ENCODE measurements at regions not wholly inside any gene's neighbourhood (a gene's known extent, or its start where the extent isn't known, plus 50 kb on each side); places are given as distances from the start of the nearest gene placed in this dataset.
A peak's percentile ranks its signal among the peaks of the same experiment; 100 is the strongest.
"Not testable (repeated sequence)": the region's sequence is repeated elsewhere in the genome, so short reads cannot be mapped to it uniquely, and the experiment has no call there.

DNA sequence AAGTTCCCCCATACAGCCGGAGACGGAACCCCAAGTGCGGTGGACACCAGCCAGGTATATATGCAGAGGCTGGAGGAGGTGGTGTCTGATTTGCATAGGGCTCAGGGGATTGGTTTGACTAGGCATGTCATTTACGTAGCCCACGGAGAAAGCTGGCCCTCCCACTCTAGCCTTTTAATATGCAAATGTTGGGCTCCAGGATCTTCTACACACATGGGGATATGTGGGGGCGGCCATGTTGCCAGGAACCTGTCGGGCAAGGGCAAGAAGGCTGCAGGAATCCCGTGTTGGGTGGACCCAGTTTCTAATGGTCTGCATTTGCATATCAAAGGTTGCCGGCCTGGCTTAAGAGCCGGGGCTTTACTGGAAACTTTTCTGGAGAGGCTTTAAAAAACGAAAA, 57.4 kb downstream of the FTHL17 start:
- H3K9me3 Mint-ChIP-seq; H3K4me3 Mint-ChIP-seq; H3K4me1 Mint-ChIP-seq; intact Hi-C loops (cut with micrococcal nuclease); H3K27me3 Mint-ChIP-seq; DNase-seq; H3K36me3 Mint-ChIP-seq (ENCODE audit: low read depth); H3K27ac Mint-ChIP-seq: not testable (repeated sequence)

DNA sequence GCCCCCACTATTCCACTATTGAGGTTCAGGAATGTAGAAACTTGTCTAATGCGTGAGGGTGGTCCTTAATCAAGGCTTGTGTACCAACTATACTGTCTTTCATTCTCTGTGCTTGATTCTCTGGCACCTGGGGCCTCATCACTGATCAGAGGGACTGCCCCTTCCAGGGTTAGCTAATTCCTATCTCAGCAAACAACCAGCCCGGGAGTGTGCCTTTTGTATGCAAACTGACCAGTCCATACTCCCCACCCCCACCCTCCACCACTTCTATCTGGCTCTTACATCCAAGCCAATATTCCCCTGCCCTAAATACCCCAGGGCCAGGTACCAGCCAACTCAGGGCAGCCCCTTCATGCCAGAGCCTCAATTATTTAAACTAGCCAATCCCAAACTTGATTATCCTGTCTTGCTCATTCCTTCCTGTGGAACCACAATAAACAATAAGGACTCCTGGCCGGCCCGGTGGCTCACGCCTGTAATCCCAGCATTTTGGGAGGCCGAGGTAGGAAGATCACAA, 59.3 kb downstream of the FTHL17 start:
- Mint-ChIP-seq H3K4me3 (no peak overlapping the region), H3K27ac (no peak overlapping the region), H3K4me1 (no peaks in the 10 kb centered on the region), H3K27me3 (no peaks in the 10 kb centered on the region), H3K36me3 (ENCODE audit: low read depth) (no peaks in the 10 kb centered on the region), H3K9me3 (no peaks in the 10 kb centered on the region)
- DNase-seq: no peak
- intact Hi-C loops (cut with micrococcal nuclease): no loop called here

DNA sequence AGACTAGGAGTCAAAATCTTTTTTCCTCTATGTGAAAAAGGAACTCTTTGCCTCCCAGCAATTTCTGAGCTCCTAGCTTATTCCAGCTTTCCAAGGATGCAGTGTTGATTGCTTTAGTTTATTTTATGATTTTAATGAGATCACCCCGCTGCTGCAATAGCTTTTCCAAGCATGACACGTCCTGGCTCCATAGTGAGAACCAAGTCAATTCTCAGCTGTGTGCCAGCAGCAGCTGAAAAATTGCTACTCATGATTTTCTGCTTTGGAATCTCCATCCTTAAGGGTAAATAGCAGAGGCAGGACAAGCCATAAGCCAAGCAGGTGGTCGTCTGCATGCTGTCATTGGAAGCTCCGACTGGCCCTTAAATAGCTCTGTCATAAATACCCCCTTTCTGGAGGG, 64.5 kb downstream of the FTHL17 start:
- no peak for DNase-seq
- Mint-ChIP-seq H3K4me3 (no peak overlapping the region), H3K36me3 (ENCODE audit: low read depth) (no peaks in the 10 kb centered on the region), H3K9me3 (no peaks in the 10 kb centered on the region), H3K4me1 (no peaks in the 10 kb centered on the region), H3K27ac (no peak overlapping the region), H3K27me3 (no peaks in the 10 kb centered on the region)
- intact Hi-C loops (cut with micrococcal nuclease): no loop called here

DNA sequence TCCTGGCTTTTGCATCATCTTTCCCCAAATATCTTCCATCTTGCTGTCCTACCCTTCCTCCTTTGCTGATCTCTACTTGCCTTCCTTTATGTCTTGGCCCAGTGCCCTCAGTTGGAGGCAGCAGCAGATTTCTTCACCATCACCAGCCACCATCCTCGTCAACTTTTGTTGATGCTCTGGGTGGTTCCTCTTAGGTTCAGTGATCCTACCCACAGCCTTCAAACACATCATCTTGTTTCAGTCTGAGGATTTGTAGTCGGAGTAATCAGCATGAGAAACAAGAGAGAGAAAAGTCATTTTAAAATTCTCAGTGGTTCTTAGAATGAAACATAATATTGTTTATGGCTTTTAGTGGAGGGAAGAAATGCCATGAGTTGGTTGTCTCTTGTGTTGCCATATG, 65.8 kb downstream of the FTHL17 start:
- intact Hi-C loops (cut with micrococcal nuclease): no loop called here
- Mint-ChIP-seq H3K27ac (no peak overlapping the region), H3K9me3 (no peaks in the 10 kb centered on the region), H3K36me3 (ENCODE audit: low read depth) (no peaks in the 10 kb centered on the region), H3K27me3 (no peaks in the 10 kb centered on the region), H3K4me1 (no peaks in the 10 kb centered on the region), H3K4me3 (no peak overlapping the region)
- DNase-seq: no peak

DNA sequence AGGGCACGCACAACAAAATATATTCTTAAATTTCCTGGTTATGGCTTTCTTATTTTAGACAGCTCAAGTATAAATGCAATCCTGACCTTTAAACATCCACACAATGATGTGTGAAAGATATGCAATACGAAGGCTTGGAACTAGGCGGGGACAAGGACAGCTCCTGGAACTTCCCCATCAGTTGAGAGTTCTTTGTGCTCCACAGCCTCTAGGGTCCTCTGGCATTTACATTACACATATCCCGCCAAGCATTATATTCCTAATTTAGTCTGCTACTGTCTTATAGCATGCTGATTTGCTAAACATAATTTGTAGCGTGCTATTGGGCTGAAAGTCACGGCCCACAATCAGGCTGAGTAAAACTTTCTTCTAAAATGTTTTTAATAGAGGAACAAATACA, 74.4 kb downstream of the FTHL17 start:
- H3K27me3 Mint-ChIP-seq: no peaks in the 10 kb centered on the region
- intact Hi-C loops (cut with micrococcal nuclease): no loop called here
- H3K9me3 Mint-ChIP-seq: no peaks in the 10 kb centered on the region
- DNase-seq: no peak
- no peaks in the 10 kb centered on the region for H3K4me1 Mint-ChIP-seq
- H3K4me3 Mint-ChIP-seq: no peak overlapping the region
- no peaks in the 10 kb centered on the region for H3K36me3 Mint-ChIP-seq (ENCODE audit: low read depth)
- no peak overlapping the region for H3K27ac Mint-ChIP-seq

DNA sequence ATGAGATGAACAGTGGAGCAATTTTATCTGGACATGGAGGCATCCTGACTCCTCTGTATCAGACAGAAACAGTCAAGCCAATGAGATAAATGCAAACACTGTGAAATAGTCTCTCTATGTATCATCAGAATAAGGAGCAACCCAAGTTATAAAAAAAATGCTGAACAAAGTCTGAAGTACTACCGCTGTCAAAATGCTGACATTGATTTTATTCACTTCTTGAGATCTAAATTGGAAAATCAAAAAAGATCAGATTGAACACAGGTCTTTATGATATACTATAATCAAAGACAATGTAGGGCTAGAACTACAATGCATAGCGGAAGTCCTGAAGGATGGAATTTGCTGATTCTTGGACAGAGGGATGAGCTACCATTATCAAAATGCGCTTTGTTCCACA, 76.1 kb downstream of the FTHL17 start:
- H3K4me1 Mint-ChIP-seq: no peaks in the 10 kb centered on the region
- DNase-seq: no peak
- H3K27me3 Mint-ChIP-seq: no peaks in the 10 kb centered on the region
- H3K36me3 Mint-ChIP-seq (ENCODE audit: low read depth): no peaks in the 10 kb centered on the region
- no peak overlapping the region for H3K4me3 Mint-ChIP-seq
- no peak overlapping the region for H3K27ac Mint-ChIP-seq
- H3K9me3 Mint-ChIP-seq: no peaks in the 10 kb centered on the region
- intact Hi-C loops (cut with micrococcal nuclease): no loop called here

DNA sequence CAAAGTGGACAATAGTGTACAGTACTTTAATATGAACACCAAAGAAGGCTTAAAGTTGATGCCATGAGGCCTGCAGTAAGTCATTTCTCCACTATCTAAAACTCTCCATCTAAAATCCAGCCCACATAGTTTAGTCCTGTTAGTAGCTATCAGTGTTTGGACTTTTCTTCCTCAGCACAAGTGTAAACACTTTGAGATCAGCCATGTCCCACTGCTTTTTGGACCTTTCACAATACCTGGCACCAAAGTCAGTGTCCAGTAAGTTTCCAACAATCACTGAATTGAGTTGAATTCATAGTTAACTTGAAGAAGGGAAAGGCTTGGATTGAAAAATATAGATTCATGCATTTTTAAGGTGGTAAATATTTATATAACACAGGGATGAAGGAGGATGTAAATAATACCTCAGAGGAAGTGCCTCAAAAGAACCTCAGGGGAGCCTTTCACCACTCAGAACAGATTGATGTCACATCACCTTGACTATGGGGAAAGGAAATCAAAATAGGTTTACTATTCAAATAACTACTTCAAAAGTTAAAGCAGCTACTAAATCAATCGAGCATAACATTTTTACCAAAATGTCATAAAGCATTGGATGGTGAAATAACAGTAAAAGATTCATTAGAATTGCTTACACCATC, 76.7 kb downstream of the FTHL17 start:
- Mint-ChIP-seq H3K4me1 (no peaks in the 10 kb centered on the region), H3K36me3 (ENCODE audit: low read depth) (no peaks in the 10 kb centered on the region), H3K4me3 (no peak overlapping the region), H3K27ac (no peak overlapping the region), H3K9me3 (no peaks in the 10 kb centered on the region), H3K27me3 (no peaks in the 10 kb centered on the region)
- intact Hi-C loops (cut with micrococcal nuclease): no loop called here
- no peak for DNase-seq

DNA sequence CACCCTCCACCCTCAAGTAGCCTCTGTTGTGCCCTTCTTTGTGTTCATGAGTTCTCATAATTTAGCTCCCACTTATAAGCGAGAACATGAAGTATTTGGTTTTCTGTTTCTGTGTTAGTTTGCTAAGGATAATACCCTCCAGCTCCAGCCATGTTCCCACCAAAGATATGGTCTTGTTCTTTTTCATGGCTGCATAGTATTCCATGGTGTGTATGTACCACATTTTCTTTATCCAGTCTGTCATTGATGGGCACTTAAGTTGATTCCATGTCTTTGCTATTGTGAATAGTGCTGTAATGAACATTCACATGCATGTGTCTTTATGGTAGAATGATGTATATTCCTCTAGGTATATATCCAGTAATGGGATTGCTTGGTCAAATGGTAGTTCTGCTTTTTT, 77.8 kb downstream of the FTHL17 start:
- not testable (repeated sequence) for H3K27ac Mint-ChIP-seq, H3K4me3 Mint-ChIP-seq
- intact Hi-C loops (cut with micrococcal nuclease): loop anchor here (1.0 kb wide), 1 partner anchor 12 kb away; no protein-coding TSS in a partner anchor

DNA sequence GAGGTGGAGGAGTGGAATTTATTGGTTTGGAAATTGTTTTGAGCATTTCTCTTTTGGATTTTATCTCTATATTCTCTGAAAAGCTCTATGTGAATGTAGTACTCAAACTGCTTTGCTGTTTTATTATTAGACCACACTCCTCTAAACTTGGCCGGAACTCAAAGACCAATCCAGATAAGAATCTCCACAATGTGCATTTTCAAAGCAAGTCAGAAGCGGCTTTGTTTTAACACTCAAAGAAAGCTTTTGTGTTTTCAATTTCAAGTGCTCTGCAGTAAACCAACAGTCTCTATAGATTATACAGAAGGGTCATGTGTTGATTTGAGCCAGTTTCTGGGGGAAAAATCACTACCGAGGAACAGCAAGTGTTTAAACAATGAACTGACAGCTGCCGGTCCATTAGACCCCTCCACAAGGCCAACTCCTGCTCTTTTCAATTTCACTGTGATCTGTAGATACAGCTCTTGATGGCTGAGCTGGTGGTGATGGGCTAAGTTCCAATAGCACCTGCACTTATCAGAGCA, 79.4 kb downstream of the FTHL17 start:
- Mint-ChIP-seq H3K4me3 (no peak overlapping the region), H3K9me3 (no peaks in the 10 kb centered on the region), H3K27ac (no peak overlapping the region), H3K36me3 (ENCODE audit: low read depth) (no peaks in the 10 kb centered on the region), H3K27me3 (no peaks in the 10 kb centered on the region), H3K4me1 (no peaks in the 10 kb centered on the region)
- DNase-seq: no peak
- intact Hi-C loops (cut with micrococcal nuclease): no loop called here

More for the DNA sequence above, 77.8 kb downstream of the FTHL17 start:
- H3K36me3 Mint-ChIP-seq (ENCODE audit: low read depth); DNase-seq; H3K9me3 Mint-ChIP-seq; H3K4me1 Mint-ChIP-seq; H3K27me3 Mint-ChIP-seq: not testable (repeated sequence)

DNA sequence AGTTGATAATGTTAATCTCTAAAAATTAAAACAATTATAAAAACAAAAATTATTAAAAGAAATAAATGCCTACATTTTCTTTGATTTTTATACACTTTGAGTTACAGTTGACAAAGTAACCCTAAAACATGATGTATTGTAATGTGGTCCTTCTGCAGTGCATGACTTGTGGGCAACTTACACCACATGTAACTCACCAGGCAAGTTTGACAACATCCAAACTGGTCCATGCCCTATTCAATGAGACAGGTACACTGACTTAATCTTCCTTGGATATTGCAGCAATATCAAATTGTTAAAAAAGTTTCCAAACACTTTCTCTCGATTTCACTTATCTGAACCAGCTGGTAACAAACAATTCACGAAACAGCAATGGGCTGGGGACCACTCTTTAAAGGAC, 81.5 kb downstream of the FTHL17 start:
- Mint-ChIP-seq H3K27me3 (no peaks in the 10 kb centered on the region), H3K4me1 (no peaks in the 10 kb centered on the region), H3K27ac (no peak overlapping the region), H3K9me3 (no peaks in the 10 kb centered on the region), H3K4me3 (no peak overlapping the region), H3K36me3 (ENCODE audit: low read depth) (no peaks in the 10 kb centered on the region)
- intact Hi-C loops (cut with micrococcal nuclease): no loop called here
- DNase-seq: no peak

DNA sequence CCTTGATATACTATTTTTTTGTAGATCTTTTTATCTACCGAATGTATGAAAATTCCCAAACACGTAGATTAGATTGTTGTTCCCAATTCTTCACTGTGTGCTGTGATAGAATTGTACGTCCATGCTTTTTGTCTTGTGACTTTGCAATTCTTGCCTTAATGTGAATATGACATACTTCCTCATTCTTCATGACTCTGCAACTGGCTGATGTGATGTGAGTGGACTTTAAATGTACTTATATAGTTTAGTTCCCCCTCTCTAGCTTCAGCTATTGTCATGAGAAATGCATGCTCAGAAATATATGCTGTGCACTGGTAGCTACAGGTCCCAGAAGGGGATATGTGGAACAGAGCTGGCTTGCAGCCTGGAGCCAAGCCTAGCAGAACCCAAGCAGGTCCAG, 89.4 kb downstream of the FTHL17 start:
- no peak overlapping the region for H3K27ac Mint-ChIP-seq
- H3K9me3 Mint-ChIP-seq: peaks cover 3% of the 10 kb centered on the region
- intact Hi-C loops (cut with micrococcal nuclease): loop anchor here (1.0 kb wide), 1 partner anchor 12 kb away; no protein-coding TSS in a partner anchor
- H3K36me3 Mint-ChIP-seq (ENCODE audit: low read depth): no peaks in the 10 kb centered on the region
- no peak overlapping the region for H3K4me3 Mint-ChIP-seq
- H3K27me3 Mint-ChIP-seq: peaks cover 3% of the 10 kb centered on the region
- no peak for DNase-seq
- H3K4me1 Mint-ChIP-seq: peaks cover 8% of the 10 kb centered on the region

DNA sequence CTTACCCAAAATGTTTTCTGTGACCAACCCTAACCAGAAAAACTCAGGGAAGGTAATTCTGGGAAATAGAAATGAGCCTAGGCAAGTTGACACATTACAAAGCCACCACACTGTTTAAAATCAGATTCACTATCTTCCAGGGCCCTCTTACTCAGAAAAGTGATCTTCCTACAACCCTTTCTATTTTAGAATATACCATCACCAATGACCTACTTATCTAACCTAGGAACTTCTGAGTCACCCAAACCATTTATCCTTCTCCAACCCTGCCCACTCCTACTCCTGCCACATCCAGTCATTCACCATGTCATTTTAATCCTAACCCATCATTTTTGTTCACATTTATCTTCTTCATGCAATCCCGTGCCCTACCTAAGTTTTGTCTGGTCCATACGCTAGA, 89.9 kb downstream of the FTHL17 start:
- no peaks in the 10 kb centered on the region for H3K36me3 Mint-ChIP-seq (ENCODE audit: low read depth)
- H3K27ac Mint-ChIP-seq: peak overlapping the region; percentile 35
- peaks cover 5% of the 10 kb centered on the region for H3K9me3 Mint-ChIP-seq

DNA sequence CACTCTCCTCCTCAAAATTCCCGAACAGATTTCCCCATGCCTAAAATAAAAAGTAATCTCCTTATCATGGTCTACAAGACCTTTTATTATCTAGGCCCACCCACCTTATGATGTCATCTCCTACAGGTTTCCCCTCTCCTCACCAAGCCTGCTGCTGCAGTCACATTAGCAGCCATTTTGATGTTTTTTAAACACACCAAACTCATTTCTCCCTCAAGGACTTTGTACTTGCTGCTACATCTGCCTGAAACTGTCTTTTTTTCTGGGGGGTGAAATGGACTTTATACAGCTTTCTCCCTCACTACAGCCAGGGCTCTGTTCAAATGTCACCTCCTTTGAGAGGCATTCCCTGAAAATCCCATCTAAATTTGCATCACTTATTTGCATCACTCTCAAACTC, 90.2 kb upstream of the TAB3 start:
- Mint-ChIP-seq H3K36me3 (ENCODE audit: low read depth) (no peaks in the 10 kb centered on the region), H3K27ac (no peak overlapping the region), H3K9me3 (peaks cover 5% of the 10 kb centered on the region), H3K4me1 (peaks cover 12% of the 10 kb centered on the region), H3K27me3 (peaks cover 7% of the 10 kb centered on the region), H3K4me3 (no peak overlapping the region)
- intact Hi-C loops (cut with micrococcal nuclease): no loop called here
- DNase-seq: no peak

More for the DNA sequence above, 89.9 kb downstream of the FTHL17 start:
- peaks cover 8% of the 10 kb centered on the region for H3K4me1 Mint-ChIP-seq
- DNase-seq: no peak
- peaks cover 4% of the 10 kb centered on the region for H3K27me3 Mint-ChIP-seq
- no peak overlapping the region for H3K4me3 Mint-ChIP-seq
- intact Hi-C loops (cut with micrococcal nuclease): loop anchor here (1.0 kb wide), 1 partner anchor 12 kb away; no protein-coding TSS in a partner anchor

DNA sequence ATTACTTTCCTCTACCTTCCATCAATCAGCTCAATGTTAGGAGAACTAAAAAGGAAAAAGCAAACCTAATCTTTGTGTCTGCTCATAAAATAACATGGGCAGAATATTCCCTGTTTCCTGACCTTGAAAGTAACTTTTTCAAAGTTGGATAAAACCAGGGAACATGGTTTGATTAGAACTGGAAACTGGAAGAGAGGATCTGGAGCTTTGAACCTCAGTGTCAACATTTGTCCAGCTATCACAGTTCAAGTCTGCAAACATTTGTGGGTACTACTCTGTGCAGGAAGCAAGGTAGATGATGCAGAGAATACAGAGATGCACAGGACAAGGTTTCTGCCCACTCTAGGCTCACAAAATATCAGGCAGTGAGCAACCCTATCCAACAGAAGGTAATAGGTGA, 86.4 kb upstream of the TAB3 start:
- H3K9me3 Mint-ChIP-seq: peaks cover 5% of the 10 kb centered on the region
- no peak for DNase-seq
- peaks cover 7% of the 10 kb centered on the region for H3K27me3 Mint-ChIP-seq
- no peak overlapping the region for H3K27ac Mint-ChIP-seq
- intact Hi-C loops (cut with micrococcal nuclease): no loop called here
- H3K4me1 Mint-ChIP-seq: peaks cover 18% of the 10 kb centered on the region
- H3K36me3 Mint-ChIP-seq (ENCODE audit: low read depth): no peaks in the 10 kb centered on the region
- H3K4me3 Mint-ChIP-seq: no peak overlapping the region
